Mucosa of stomach (tissue), 1 donor: ENCODE measurements at regions not wholly inside any gene's neighbourhood (a gene's known extent, or its start where the extent isn't known, plus 50 kb on each side); places are given as distances from the start of the nearest gene placed in this dataset.

Experiments
- H3K27me3 ChIP-seq: one replicate; pipeline ENCODE4 v1.7.0; 2013; ENCODE audit warnings: mild to moderate bottlenecking, low read length; ENCODE audit not compliant: control insufficient read depth, insufficient read depth
- H3K36me3 ChIP-seq: one replicate; pipeline ENCODE4 v1.7.0; 2013; ENCODE audit warnings: low read length; ENCODE audit not compliant: control insufficient read depth, insufficient read depth
- H3K4me1 ChIP-seq: one replicate; pipeline ENCODE4 v1.7.0; 2013; ENCODE audit warnings: mild to moderate bottlenecking, low read length; ENCODE audit not compliant: control insufficient read depth, insufficient read depth
- H3K4me3 ChIP-seq: one replicate; pipeline ENCODE4 v1.7.0; 2013; ENCODE audit warnings: low read length
- H3K9ac ChIP-seq: one replicate; pipeline ENCODE4 v1.7.0; 2013; ENCODE audit warnings: mild to moderate bottlenecking, low read length, moderate library complexity
- H3K9me3 ChIP-seq: one replicate; pipeline ENCODE4 v1.7.0; 2013; ENCODE audit warnings: mild to moderate bottlenecking, low read length, moderate library complexity; ENCODE audit not compliant: control insufficient read depth
- donor health status: Pancreatic carcinoma.

DNA sequence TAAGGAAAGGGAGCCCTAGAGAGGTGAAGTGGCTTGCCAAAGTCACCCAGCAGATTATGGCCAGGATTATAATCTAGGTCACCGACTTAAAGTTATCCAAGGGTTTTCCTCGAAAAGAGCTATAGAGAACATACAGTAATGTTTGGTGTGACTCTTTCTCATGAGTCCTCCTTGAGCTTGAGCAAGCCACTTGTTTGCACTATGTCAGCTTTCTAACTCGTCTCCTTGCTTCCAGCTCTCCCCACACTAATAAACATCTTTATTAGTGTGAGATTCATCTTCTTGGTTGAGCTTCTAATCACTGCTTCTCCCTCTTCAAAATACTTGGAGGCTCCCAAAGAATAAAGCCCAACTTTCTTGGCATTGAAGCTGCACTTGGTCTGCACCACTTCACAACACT, 390.0 kb upstream of the USP24 start:
- no peak overlapping the region for H3K9ac ChIP-seq
- H3K4me1 ChIP-seq, result no peaks in the 10 kb centered on the region
- H3K9me3 ChIP-seq, result no peaks in the 10 kb centered on the region
- no peak overlapping the region for H3K4me3 ChIP-seq
- no peaks in the 10 kb centered on the region for H3K27me3 ChIP-seq
- H3K36me3 ChIP-seq, result no peaks in the 10 kb centered on the region

DNA sequence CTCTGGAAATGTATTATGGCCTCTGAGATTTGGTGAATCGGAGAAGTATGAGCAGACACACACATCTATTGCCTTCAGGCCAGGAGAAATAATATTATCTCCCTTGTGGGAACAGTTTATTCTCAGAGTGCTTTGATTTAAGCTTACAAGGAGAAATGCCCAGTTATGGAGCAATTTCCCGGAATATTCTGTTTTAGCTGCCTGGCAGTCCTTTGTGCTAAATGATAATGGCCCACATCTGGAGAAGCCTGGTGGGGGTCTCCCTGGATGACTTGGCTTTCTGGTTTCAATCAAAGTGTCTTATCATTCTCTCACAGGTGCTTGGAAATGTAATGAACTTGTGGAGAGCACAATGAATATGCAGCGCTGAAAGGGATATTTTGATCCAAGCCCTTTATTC, 389.6 kb upstream of the USP24 start:
- no peaks in the 10 kb centered on the region for H3K9me3 ChIP-seq
- H3K9ac ChIP-seq, result no peak overlapping the region
- H3K4me3 ChIP-seq, result no peak overlapping the region
- H3K36me3 ChIP-seq, result no peaks in the 10 kb centered on the region
- no peaks in the 10 kb centered on the region for H3K4me1 ChIP-seq
- no peaks in the 10 kb centered on the region for H3K27me3 ChIP-seq

GRCh38 chr1:55604179-55604578, 389.0 kb upstream of the USP24 start:
- Histone ChIP-seq H3K27me3 (no peaks in the 10 kb centered on the region), H3K9ac (no peak overlapping the region), H3K4me3 (no peak overlapping the region), H3K9me3 (no peaks in the 10 kb centered on the region), H3K36me3 (no peaks in the 10 kb centered on the region), H3K4me1 (no peaks in the 10 kb centered on the region)

GRCh38 chr1:55600242-55600641, 385.1 kb upstream of the USP24 start:
- no peaks in the 10 kb centered on the region for H3K9me3 ChIP-seq
- no peak overlapping the region for H3K9ac ChIP-seq
- H3K27me3 ChIP-seq, result no peaks in the 10 kb centered on the region
- no peaks in the 10 kb centered on the region for H3K4me1 ChIP-seq
- H3K36me3 ChIP-seq, result no peaks in the 10 kb centered on the region
- H3K4me3 ChIP-seq, result no peak overlapping the region

DNA sequence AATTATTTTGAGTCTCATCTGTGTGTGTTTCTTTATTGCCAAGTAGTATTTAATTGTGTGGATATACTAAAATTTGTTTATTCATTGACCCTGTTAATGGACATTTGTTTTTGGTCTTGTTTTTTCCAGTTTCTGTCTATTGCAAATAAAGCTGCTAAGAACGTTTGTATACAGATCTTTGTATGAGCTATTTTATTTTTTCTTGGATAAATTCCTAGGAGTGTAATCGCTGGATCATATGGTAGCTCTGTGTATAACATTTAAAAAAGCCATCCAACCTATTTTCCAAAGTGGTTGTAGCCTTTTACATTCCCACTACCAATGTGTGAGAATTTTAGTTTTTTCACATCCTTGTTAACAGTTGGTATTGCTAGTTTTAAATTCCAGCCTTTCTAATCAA, 382.7 kb upstream of the USP24 start:
- Histone ChIP-seq H3K9me3 (no peaks in the 10 kb centered on the region), H3K27me3 (no peaks in the 10 kb centered on the region), H3K4me1 (no peaks in the 10 kb centered on the region), H3K36me3 (no peaks in the 10 kb centered on the region), H3K9ac (no peak overlapping the region), H3K4me3 (no peak overlapping the region)

DNA sequence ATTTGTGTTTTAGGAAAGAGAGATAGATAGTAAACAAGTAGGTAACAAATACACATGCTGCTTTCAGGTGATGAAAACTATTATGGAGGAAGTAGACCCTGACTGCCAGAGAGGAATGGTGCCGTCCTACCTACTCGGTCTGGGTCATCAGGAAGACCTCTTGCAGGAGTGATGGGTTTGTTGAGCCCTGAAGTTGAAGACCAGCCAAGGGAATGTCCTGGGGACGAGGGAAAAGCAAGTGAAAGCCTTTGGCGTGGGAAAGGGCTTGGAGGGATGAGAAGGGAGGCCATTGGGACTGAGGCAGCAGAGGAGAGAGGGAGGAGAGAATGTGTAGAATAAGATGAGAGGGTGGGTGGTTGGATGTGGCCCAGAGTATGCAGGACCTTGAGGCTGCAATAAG, 379.5 kb upstream of the USP24 start:
- no peaks in the 10 kb centered on the region for H3K36me3 ChIP-seq
- no peaks in the 10 kb centered on the region for H3K9me3 ChIP-seq
- no peak overlapping the region for H3K4me3 ChIP-seq
- H3K27me3 ChIP-seq, result no peaks in the 10 kb centered on the region
- H3K9ac ChIP-seq, result no peak overlapping the region
- no peaks in the 10 kb centered on the region for H3K4me1 ChIP-seq

GRCh38 chr1:55593298-55593697, 378.1 kb upstream of the USP24 start:
- Histone ChIP-seq H3K9ac (no peak overlapping the region), H3K36me3 (no peaks in the 10 kb centered on the region), H3K9me3 (no peaks in the 10 kb centered on the region), H3K27me3 (no peaks in the 10 kb centered on the region), H3K4me3 (no peak overlapping the region), H3K4me1 (no peaks in the 10 kb centered on the region)

DNA sequence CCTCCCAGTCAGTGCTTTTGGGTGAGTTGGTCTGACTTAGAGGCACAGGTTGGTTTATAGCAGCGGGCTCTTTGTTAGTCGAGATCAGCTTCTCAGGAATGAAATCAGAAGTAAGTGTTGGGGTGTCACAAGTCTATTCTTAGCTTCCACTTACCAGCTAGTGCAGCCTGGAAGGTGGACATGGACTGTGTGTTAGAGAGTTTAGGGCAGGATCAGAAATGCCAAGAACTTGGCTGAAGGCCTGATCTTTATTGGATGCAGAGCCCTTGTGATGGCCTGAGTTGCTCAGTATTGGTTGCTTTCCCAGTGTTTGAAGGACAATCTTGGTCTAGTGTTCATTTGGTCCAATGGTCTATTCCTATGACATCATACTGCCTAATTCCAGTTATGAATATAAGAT, 377.0 kb upstream of the USP24 start:
- H3K36me3 ChIP-seq, result no peaks in the 10 kb centered on the region
- no peak overlapping the region for H3K4me3 ChIP-seq
- no peak overlapping the region for H3K9ac ChIP-seq
- H3K27me3 ChIP-seq, result no peaks in the 10 kb centered on the region
- H3K9me3 ChIP-seq, result no peaks in the 10 kb centered on the region
- H3K4me1 ChIP-seq, result no peaks in the 10 kb centered on the region

GRCh38 chr1:55589671-55590297, 374.6 kb upstream of the USP24 start:
- no peaks in the 10 kb centered on the region for H3K36me3 ChIP-seq
- H3K9me3 ChIP-seq, result no peaks in the 10 kb centered on the region
- H3K4me1 ChIP-seq, result no peaks in the 10 kb centered on the region
- H3K4me3 ChIP-seq, result no peak overlapping the region
- no peaks in the 10 kb centered on the region for H3K27me3 ChIP-seq
- no peak overlapping the region for H3K9ac ChIP-seq

GRCh38 chr1:55588309-55588708, 373.1 kb upstream of the USP24 start:
- Histone ChIP-seq H3K9ac (no peak overlapping the region), H3K4me3 (no peak overlapping the region), H3K27me3 (no peaks in the 10 kb centered on the region), H3K9me3 (no peaks in the 10 kb centered on the region), H3K36me3 (no peaks in the 10 kb centered on the region), H3K4me1 (no peaks in the 10 kb centered on the region)

DNA sequence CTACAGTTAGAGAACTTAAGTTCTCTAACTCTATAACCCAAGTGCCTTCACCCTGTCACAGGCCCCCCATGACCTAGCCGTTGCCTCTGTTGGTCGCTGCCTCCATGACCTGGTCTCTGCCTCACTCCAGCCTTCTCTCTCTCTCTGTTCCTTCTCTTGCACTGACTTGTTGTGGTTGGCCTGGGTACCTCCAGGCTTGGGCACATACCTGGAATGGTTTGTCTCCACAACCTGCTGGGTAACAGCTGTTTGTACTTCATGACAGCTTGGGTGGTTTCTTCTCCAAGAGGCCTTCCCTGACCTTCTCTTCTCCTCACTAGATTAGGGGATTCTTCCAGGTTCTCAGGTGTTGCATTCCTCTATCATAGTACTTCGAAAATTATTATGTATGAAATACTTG, 371.6 kb upstream of the USP24 start:
- H3K27me3 ChIP-seq, result no peaks in the 10 kb centered on the region
- H3K9ac ChIP-seq, result no peak overlapping the region
- H3K9me3 ChIP-seq, result no peaks in the 10 kb centered on the region
- H3K4me3 ChIP-seq, result no peak overlapping the region
- H3K4me1 ChIP-seq, result no peaks in the 10 kb centered on the region
- H3K36me3 ChIP-seq, result no peaks in the 10 kb centered on the region

GRCh38 chr1:55585402-55585792, 370.2 kb upstream of the USP24 start:
- H3K9ac ChIP-seq, result no peak overlapping the region

More at GRCh38 chr1:55585402-55585792, 370.2 kb upstream of the USP24 start:
- Histone ChIP-seq H3K9me3 (no peaks in the 10 kb centered on the region), H3K27me3 (no peaks in the 10 kb centered on the region), H3K36me3 (no peaks in the 10 kb centered on the region), H3K4me1 (no peaks in the 10 kb centered on the region), H3K4me3 (no peak overlapping the region)
